OCI-LY7 (cell line): ENCODE measurements at regions not wholly inside any gene's neighbourhood (a gene's known extent, or its start where the extent isn't known, plus 50 kb on each side); places are given as distances from the start of the nearest gene placed in this dataset.

Experiments used
- BruUV-seq: library from RNA; stranded (reverse); fragments of 400-500 nt; replicated peaks from 2 replicates; lab custom pipeline; 2021; lab: Mats Ljungman, UMichigan
- CTCF ChIA-PET: fragments of 300-600 bp; sonication (Branson Sonifier 250); formaldehyde crosslinking; loops from one replicate; lab custom pipeline; 2022; ENCODE audit warnings: antibody characterized with exemption; ENCODE audit not compliant: unreplicated experiment; lab: Charles Lee
- POLR2A ChIA-PET: fragments of 300-600 bp; sonication (Branson Sonifier 250); formaldehyde crosslinking; loops from one replicate; lab custom pipeline; 2022; ENCODE audit warnings: antibody characterized with exemption; lab: Charles Lee
- DNase-seq: peaks from one replicate; pipeline ENCODE4 v3.0.0-alpha.2; 2015; ENCODE audit warnings: low spot score
- H2AFZ ChIP-seq: fragments of 200-600 bp; sonication (generic), shearing (Covaris generic); 2 replicates; pipeline ENCODE4 v1.6.1; 2014; ENCODE audit warnings: mild to moderate bottlenecking, antibody characterized with exemption, low read length, moderate library complexity
- H3K27ac ChIP-seq: fragments of 200-600 bp; sonication (generic); 2 replicates; pipeline ENCODE4 v1.5.1; 2014; ENCODE audit warnings: mixed run types, low read depth, mild to moderate bottlenecking, moderate library complexity, low read length, inconsistent platforms; ENCODE audit not compliant: poor library complexity, severe bottlenecking
- H3K36me3 ChIP-seq: fragments of 200-600 bp; sonication (generic); 2 replicates; pipeline ENCODE4 v1.6.1; 2014; ENCODE audit warnings: mild to moderate bottlenecking, antibody characterized with exemption, low read length, moderate library complexity, mixed read lengths; ENCODE audit not compliant: insufficient read depth
- H3K4me1 ChIP-seq: fragments of 200-600 bp; sonication (generic); 2 replicates; pipeline ENCODE4 v1.5.1; 2014; ENCODE audit warnings: mild to moderate bottlenecking, low read length; ENCODE audit not compliant: insufficient read depth, poor library complexity, severe bottlenecking
- H3K4me2 ChIP-seq: fragments of 200-600 bp; sonication (generic); 2 replicates; pipeline ENCODE4 v1.6.1; 2014; ENCODE audit warnings: mild to moderate bottlenecking, low read length
- H3K4me3 ChIP-seq: fragments of 200-600 bp; sonication (generic); 2 replicates; pipeline ENCODE4 v1.5.1; 2014; ENCODE audit warnings: mild to moderate bottlenecking, low read depth, low read length; ENCODE audit not compliant: poor library complexity, severe bottlenecking
- H3K79me2 ChIP-seq: fragments of 200-600 bp; sonication (generic); 2 replicates; pipeline ENCODE4 v1.6.1; 2016; ENCODE audit warnings: low read depth, mild to moderate bottlenecking, low read length, moderate library complexity, mixed read lengths; ENCODE audit not compliant: insufficient read depth
- H3K9me2 ChIP-seq: fragments of 200-600 bp; sonication (generic); 2 replicates; pipeline ENCODE4 v1.6.1; 2016; ENCODE audit warnings: mild to moderate bottlenecking, low read length, mixed read lengths; ENCODE audit not compliant: insufficient read depth
- H3K9me3 ChIP-seq: fragments of 200-600 bp; sonication (generic); 2 replicates; pipeline ENCODE4 v1.6.1; 2014; ENCODE audit warnings: mild to moderate bottlenecking, mixed run types, low read length, mixed read lengths
- H4K20me1 ChIP-seq: fragments of 200-600 bp; sonication (generic); 2 replicates; pipeline ENCODE4 v1.6.1; 2014; ENCODE audit warnings: mild to moderate bottlenecking, antibody characterized with exemption, low read length, moderate library complexity, mixed read lengths; ENCODE audit not compliant: insufficient read depth
- CTCF ChIP-seq: fragments of 200-600 bp; sonication (generic); conservative IDR thresholded peaks from 2 replicates; pipeline ENCODE4 v1.5.1; 2014; ENCODE audit warnings: mild to moderate bottlenecking, antibody characterized with exemption, low read length, moderate library complexity, mixed read lengths
- EZH2phosphoT487 ChIP-seq: fragments of 200-600 bp; sonication (generic); IDR thresholded peaks from 2 replicates; pipeline ENCODE4 v1.6.1; 2018; ENCODE audit warnings: low read depth, borderline replicate concordance, mild to moderate bottlenecking, mixed run types, antibody characterized with exemption, low read length, moderate library complexity, mixed read lengths
- intact Hi-C: fragments of 100-400 bp; cut with micrococcal nuclease; formaldehyde crosslinking; loops from one replicate; pipeline ENCODE4 v1.10.0; 2022; ENCODE audit not compliant: unreplicated experiment

- Histone ChIP-seq H2AFZ (peak overlapping the region; percentile 60; the same call in 1 of the 2 replicates), H3K9me2 (no peaks in the 10 kb centered on the region), H4K20me1 (no peaks in the 10 kb centered on the region), H3K9me3 (no peaks in the 10 kb centered on the region), H3K79me2 (no peaks in the 10 kb centered on the region), H3K27ac (no peak overlapping the region), H3K4me3 (no peak overlapping the region), H3K4me2 (no peak overlapping the region), H3K4me1 (no peaks in the 10 kb centered on the region), H3K36me3 (no peaks in the 10 kb centered on the region)
- POLR2A ChIA-PET = interaction anchor here (0.8 kb wide), 1 partner anchor 829 kb away, joined by 5 read pairs; no protein-coding TSS in a partner anchor
- BruUV-seq = no TSS peak
- TF ChIP-seq CTCF (peak; percentile 89), EZH2phosphoT487 (no peak)
- intact Hi-C loops = loop anchor here (1.0 kb wide), 1 partner anchor 880 kb away; no protein-coding TSS in a partner anchor
- CTCF ChIA-PET = no interaction called here
- DNase-seq = peak; percentile 81
Measured at GRCh38 chr3:88219138-88219792, 69.5 kb downstream of the C3orf38 start.

- CTCF ChIA-PET = no interaction called here
- H4K20me1 ChIP-seq = no peaks in the 10 kb centered on the region
- H2AFZ ChIP-seq = no peak overlapping the region
- BruUV-seq = no TSS peak
- POLR2A ChIA-PET = interaction anchor here (0.5 to 0.6 kb wide), 2 partner anchors 265 to 868 kb away, joined by 3 read pairs; no protein-coding TSS in a partner anchor
- H3K36me3 ChIP-seq = no peaks in the 10 kb centered on the region
- no peak for DNase-seq
- H3K79me2 ChIP-seq = no peaks in the 10 kb centered on the region
- H3K9me3 ChIP-seq = no peaks in the 10 kb centered on the region
- no peak overlapping the region for H3K27ac ChIP-seq
- TF ChIP-seq EZH2phosphoT487 = no peak
- TF ChIP-seq CTCF = no peak
- intact Hi-C loops = no loop called here
- H3K4me3 ChIP-seq = no peak overlapping the region
- no peak overlapping the region for H3K4me2 ChIP-seq
- H3K4me1 ChIP-seq = no peaks in the 10 kb centered on the region
- no peaks in the 10 kb centered on the region for H3K9me2 ChIP-seq
Measured at GRCh38 chr3:88220126-88220525, 70.4 kb downstream of the C3orf38 start.

- Histone ChIP-seq H2AFZ (no peak overlapping the region), H3K4me1 (no peaks in the 10 kb centered on the region), H3K36me3 (no peaks in the 10 kb centered on the region), H3K4me2 (no peak overlapping the region), H3K27ac (no peak overlapping the region), H3K9me3 (no peaks in the 10 kb centered on the region), H4K20me1 (no peaks in the 10 kb centered on the region), H3K79me2 (no peaks in the 10 kb centered on the region), H3K9me2 (no peaks in the 10 kb centered on the region), H3K4me3 (no peak overlapping the region)
- POLR2A ChIA-PET = no interaction called here
- CTCF ChIA-PET = no interaction called here
- no peak for DNase-seq
- no TSS peak for BruUV-seq
- TF ChIP-seq EZH2phosphoT487 (no peak), CTCF (no peak)
- intact Hi-C loops = no loop called here
Measured at GRCh38 chr3:88221726-88222125, 72.0 kb downstream of the C3orf38 start.
